Osteoblast (primary cell): ENCODE measurements at regions not wholly inside any gene's neighbourhood (a gene's known extent, or its start where the extent isn't known, plus 50 kb on each side); places are given as distances from the start of the nearest gene placed in this dataset.

Experiments
- DNase-seq: peaks from one replicate; pipeline ENCODE4 v3.0.0; 2011; ENCODE audit warnings: low spot score, mixed read lengths; ENCODE audit not compliant: insufficient read length; ENCODE audit errors: missing footprints
- H2AFZ ChIP-seq: 2 replicates; pipeline ENCODE4 v1.6.0; 2011; ENCODE audit warnings: mild to moderate bottlenecking, low read length
- H3K27ac ChIP-seq: 2 replicates; pipeline ENCODE4 v1.5.1; 2011; ENCODE audit warnings: mild to moderate bottlenecking, low read depth, low read length, moderate library complexity
- H3K27me3 ChIP-seq: 2 replicates; pipeline ENCODE4 v1.6.0; 2012; ENCODE audit warnings: mild to moderate bottlenecking, control low read depth, inconsistent platforms, low read length, moderate library complexity; ENCODE audit not compliant: insufficient read depth
- H3K36me3 ChIP-seq: 2 replicates; pipeline ENCODE4 v1.5.1; 2011; ENCODE audit warnings: mild to moderate bottlenecking, low read length, control low read depth, moderate library complexity; ENCODE audit not compliant: insufficient read depth
- H3K4me1 ChIP-seq: 2 replicates; pipeline ENCODE4 v1.5.1; 2011; ENCODE audit warnings: mild to moderate bottlenecking, low read length, control low read depth, moderate library complexity; ENCODE audit not compliant: insufficient read depth
- H3K4me2 ChIP-seq: 2 replicates; pipeline ENCODE4 v1.6.0; 2011; ENCODE audit warnings: mild to moderate bottlenecking, low read length; ENCODE audit not compliant: insufficient read depth
- H3K4me3 ChIP-seq: fragments of 200-600 bp; sonication (generic); 3 replicates; pipeline ENCODE4 v1.5.1; 2012; ENCODE audit warnings: mild to moderate bottlenecking, low read length, inconsistent platforms; ENCODE audit not compliant: insufficient read depth
- H3K79me2 ChIP-seq: 2 replicates; pipeline ENCODE4 v1.6.0; 2012; ENCODE audit warnings: mild to moderate bottlenecking, low read length, control low read depth, inconsistent platforms; ENCODE audit not compliant: insufficient read depth
- H3K9me3 ChIP-seq: 2 replicates; pipeline ENCODE4 v1.5.1; 2011; ENCODE audit warnings: low read depth, low read length, control low read depth
- H4K20me1 ChIP-seq: 2 replicates; pipeline ENCODE4 v1.6.0; 2012; ENCODE audit warnings: mild to moderate bottlenecking, low read length, control low read depth; ENCODE audit not compliant: insufficient read depth
- TF ChIP-seq, protein P1 (sequence below): IDR thresholded peaks from 2 replicates; pipeline ENCODE4 v1.5.1; 2011; ENCODE audit warnings: mild to moderate bottlenecking, low read depth, low read length, moderate library complexity; ENCODE audit errors: extremely low read depth

- Histone ChIP-seq H3K4me3 (no peak overlapping the region), H3K27ac (no peak overlapping the region), H3K9me3 (no peaks in the 10 kb centered on the region), H3K36me3 (no peaks in the 10 kb centered on the region), H4K20me1 (no peaks in the 10 kb centered on the region), H3K4me2 (no peak overlapping the region), H2AFZ (no peak overlapping the region), H3K79me2 (no peaks in the 10 kb centered on the region), H3K27me3 (no peaks in the 10 kb centered on the region), H3K4me1 (no peaks in the 10 kb centered on the region)
- TF ChIP-seq, protein P1, sequence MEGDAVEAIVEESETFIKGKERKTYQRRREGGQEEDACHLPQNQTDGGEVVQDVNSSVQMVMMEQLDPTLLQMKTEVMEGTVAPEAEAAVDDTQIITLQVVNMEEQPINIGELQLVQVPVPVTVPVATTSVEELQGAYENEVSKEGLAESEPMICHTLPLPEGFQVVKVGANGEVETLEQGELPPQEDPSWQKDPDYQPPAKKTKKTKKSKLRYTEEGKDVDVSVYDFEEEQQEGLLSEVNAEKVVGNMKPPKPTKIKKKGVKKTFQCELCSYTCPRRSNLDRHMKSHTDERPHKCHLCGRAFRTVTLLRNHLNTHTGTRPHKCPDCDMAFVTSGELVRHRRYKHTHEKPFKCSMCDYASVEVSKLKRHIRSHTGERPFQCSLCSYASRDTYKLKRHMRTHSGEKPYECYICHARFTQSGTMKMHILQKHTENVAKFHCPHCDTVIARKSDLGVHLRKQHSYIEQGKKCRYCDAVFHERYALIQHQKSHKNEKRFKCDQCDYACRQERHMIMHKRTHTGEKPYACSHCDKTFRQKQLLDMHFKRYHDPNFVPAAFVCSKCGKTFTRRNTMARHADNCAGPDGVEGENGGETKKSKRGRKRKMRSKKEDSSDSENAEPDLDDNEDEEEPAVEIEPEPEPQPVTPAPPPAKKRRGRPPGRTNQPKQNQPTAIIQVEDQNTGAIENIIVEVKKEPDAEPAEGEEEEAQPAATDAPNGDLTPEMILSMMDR = no peak
- no peak for DNase-seq
Measured at GRCh38 chr18:64791236-64791635, 642.3 kb upstream of the LINC00305 start.

DNA sequence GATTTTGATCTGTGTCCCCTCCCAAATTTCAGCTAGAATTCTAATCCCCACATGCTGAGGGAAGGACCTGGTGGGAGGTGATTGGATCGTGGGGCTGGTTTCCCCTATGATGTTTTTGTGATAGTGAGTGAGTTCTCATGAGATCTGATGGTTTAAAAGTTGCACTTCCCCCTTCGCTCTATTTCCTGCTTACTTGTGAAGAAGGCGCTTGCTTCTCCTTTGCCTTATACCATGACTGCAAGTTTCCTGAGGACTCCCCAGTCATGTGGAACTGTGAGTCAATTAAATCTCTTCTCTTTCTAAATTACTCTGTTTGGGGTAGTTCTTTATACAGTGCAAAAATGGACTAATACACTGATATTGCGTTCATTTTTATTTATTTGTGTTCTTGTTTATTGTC lies 636.8 kb upstream of the LINC00305 start:
- Histone ChIP-seq H3K27ac (no peak overlapping the region), H3K4me3 (no peak overlapping the region), H3K9me3 (peaks cover 4% of the 10 kb centered on the region), H3K4me2 (no peak overlapping the region), H3K36me3 (no peaks in the 10 kb centered on the region), H3K4me1 (no peaks in the 10 kb centered on the region), H3K27me3 (no peaks in the 10 kb centered on the region), H2AFZ (no peak overlapping the region), H4K20me1 (no peaks in the 10 kb centered on the region), H3K79me2 (no peaks in the 10 kb centered on the region)
- TF ChIP-seq, protein P1 = no peak
- no peak for DNase-seq

- Histone ChIP-seq H3K27me3 (no peaks in the 10 kb centered on the region), H3K27ac (no peak overlapping the region), H2AFZ (no peak overlapping the region), H3K4me3 (no peak overlapping the region), H4K20me1 (no peaks in the 10 kb centered on the region), H3K36me3 (no peaks in the 10 kb centered on the region), H3K79me2 (no peaks in the 10 kb centered on the region), H3K4me1 (no peaks in the 10 kb centered on the region), H3K9me3 (peaks cover under 1% of the 10 kb centered on the region), H3K4me2 (no peak overlapping the region)
- TF ChIP-seq, protein P1 = no peak
- DNase-seq = no peak
Measured at GRCh38 chr18:64777556-64777955, 628.7 kb upstream of the LINC00305 start.

- DNase-seq = no peak
- Histone ChIP-seq H3K4me3 (no peak overlapping the region), H2AFZ (no peak overlapping the region)
Measured at GRCh38 chr18:64765908-64766307, 617.0 kb upstream of the LINC00305 start.

More at GRCh38 chr18:64765908-64766307, 617.0 kb upstream of the LINC00305 start:
- no peaks in the 10 kb centered on the region for H4K20me1 ChIP-seq
- no peaks in the 10 kb centered on the region for H3K27me3 ChIP-seq
- no peak overlapping the region for H3K4me2 ChIP-seq
- H3K9me3 ChIP-seq = no peaks in the 10 kb centered on the region
- H3K79me2 ChIP-seq = no peaks in the 10 kb centered on the region
- H3K36me3 ChIP-seq = no peaks in the 10 kb centered on the region
- TF ChIP-seq, protein P1 = no peak
- H3K4me1 ChIP-seq = no peaks in the 10 kb centered on the region
- no peak overlapping the region for H3K27ac ChIP-seq
